NCI-H2029 treated with DMSO at 0.1 percent for 48 hours (cell line): ENCODE measurements at regions not wholly inside any gene's neighbourhood (a gene's known extent, or its start where the extent isn't known, plus 50 kb on each side); places are given as distances from the start of the nearest gene placed in this dataset.

ENCODE experiments used
- DNase-seq: peaks from one replicate; lab custom pipeline; 2025; lab: John Stamatoyannopoulos, UW

GRCh38 chr1:25003000-25003399, 72.9 kb upstream of the RUNX3 start:
- no peak for DNase-seq

GRCh38 chr1:25001125-25001915, 71.2 kb upstream of the RUNX3 start:
- no peak for DNase-seq

- DNase-seq, result no peak
Observed at GRCh38 chr1:24999906-25000305, 69.8 kb upstream of the RUNX3 start.

- no peak for DNase-seq
Observed at GRCh38 chr1:24999426-24999825, 69.3 kb upstream of the RUNX3 start.

- no peak for DNase-seq
Observed at GRCh38 chr1:24998563-24999245, 68.6 kb upstream of the RUNX3 start.

DNA sequence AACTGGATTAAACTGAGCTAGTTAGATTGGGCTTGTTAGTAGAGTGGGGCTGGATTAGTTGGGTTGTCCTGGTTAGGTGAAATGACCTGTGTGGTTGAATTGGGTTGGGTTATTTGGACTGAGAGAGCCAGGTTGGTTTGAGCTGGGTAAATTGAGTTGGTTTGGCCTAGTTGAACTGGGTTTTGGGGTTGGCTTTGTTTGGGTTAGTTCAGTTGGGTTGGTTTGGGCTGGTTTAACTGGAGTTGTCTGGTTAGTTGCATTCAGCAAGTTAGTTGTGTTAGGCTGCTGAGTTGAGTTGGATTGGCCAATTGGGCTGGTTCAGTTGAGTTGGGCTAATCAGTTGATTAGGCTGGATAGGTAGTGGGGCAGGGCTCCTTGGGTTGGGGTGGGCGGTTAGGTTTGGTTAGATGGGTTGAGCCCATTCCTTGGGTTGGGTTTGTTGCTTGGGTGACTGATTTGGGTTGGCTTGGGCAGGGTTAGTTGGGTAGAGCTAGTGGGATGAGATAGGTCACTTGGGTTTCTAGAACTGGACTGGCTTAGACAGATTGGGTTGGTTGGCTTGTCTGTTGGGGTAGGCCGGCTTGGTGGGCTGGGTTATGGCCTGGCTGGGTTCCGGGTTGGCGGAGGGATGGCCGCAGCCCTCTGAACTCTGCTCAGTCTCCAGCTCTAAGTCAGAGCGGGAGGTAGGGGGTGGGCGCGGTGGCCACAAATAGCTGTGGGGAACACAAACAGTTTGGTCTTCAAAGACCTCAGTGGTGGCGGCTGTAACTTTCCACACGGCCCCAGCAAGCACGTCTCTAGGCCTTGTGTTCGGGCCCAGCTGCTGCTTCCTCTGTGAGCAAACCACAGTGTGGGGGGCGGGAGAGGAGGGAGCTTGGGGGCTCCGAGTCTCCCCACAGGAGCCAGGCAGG, 67.2 kb upstream of the RUNX3 start:
- no peak for DNase-seq

GRCh38 chr1:24996456-24996855, 66.4 kb upstream of the RUNX3 start:
- DNase-seq, result no peak

DNA sequence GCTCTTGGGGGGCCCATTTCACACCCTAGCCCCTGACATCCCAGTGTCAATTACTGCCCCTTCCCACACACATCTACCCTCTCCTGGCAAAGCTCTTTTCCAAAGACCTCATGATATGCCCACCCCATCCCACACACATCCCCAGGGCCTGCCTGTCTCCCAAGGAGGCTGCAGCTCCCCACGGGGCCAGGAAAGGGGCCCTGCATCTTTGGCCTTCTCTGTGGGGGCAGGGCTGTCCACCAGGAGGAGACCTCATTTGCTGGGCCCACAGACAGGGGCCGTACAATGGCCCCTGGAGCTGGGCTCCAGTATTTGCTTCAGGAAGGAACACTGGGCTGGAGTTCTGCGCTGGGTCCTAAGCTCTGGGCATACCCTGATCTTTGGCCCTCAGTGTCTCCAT, 65.6 kb upstream of the RUNX3 start:
- DNase-seq, result no peak

GRCh38 chr1:24995140-24995539, 65.1 kb upstream of the RUNX3 start:
- no peak for DNase-seq

- no peak for DNase-seq
Observed at GRCh38 chr1:24993871-24994580, 64.0 kb upstream of the RUNX3 start.

DNA sequence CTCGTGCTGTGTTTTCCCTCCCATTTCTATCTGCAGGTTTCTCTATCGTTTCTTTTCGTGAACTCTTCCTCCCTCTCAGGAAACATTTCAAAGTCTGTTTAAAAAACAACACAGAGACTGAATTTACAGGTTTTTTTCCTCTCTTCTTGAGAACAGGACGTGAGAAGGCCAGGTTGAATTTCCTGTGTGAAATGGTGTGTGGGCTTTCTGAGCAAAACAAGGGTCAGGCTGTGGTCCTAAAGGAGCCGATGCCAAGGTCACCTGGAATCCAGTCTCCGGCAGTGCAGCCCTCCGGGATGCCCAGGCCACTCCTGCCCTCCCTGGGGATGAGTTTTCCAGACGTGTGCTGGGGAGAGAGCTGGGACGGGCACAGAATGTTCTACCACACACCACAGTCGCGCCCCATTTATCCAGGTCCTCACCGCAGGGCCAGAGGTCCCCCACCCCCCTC, 62.7 kb upstream of the RUNX3 start:
- no peak for DNase-seq

GRCh38 chr1:24992124-24992760, 62.2 kb upstream of the RUNX3 start:
- no peak for DNase-seq

DNA sequence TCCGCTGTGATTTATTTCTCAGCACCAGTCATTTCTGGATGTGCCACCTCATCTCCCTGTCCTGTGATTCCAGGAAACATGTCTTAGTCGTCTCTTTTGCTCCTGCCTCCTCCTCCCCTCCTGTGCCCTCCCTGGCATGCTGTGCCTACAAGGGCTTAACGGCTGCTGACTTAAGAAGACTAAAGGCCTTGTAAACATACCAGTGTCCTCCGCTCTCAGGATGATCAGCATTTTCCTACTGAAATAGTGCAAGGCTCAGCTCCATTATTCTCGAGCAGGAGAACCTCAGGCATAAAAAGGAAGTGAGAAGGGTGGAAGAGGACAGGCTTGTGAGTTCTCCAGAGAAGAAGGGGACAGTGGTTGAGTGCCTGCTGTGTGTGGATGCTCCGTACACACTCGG, 61.6 kb upstream of the RUNX3 start:
- DNase-seq, result no peak

GRCh38 chr1:24990779-24991641, 60.9 kb upstream of the RUNX3 start:
- DNase-seq, result no peak

DNA sequence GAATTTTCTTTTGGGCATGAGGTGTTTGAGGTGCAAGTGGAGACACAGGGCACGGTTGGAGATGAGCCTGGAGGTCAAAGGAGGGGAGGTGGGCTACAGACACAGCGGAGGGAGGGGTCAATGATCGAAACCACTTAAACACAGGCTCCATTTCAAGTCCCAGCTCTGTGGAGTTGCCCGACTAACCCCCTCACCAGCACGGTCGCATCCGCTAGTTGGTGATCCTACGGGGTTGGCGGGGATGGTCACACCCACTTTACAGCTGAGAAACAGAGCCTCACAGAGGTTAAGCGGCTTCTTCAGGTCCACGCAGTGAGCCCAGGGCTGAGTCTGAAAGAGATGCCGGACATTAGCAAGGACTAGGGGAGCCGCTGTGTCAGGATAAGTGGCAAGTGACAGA, 60.1 kb upstream of the RUNX3 start:
- DNase-seq, result no peak

GRCh38 chr1:24989082-24989481, 59.0 kb upstream of the RUNX3 start:
- no peak for DNase-seq

- no peak for DNase-seq
Observed at GRCh38 chr1:24988558-24988912, 58.5 kb upstream of the RUNX3 start.

GRCh38 chr1:24987875-24988557, 57.9 kb upstream of the RUNX3 start:
- no peak for DNase-seq

DNA sequence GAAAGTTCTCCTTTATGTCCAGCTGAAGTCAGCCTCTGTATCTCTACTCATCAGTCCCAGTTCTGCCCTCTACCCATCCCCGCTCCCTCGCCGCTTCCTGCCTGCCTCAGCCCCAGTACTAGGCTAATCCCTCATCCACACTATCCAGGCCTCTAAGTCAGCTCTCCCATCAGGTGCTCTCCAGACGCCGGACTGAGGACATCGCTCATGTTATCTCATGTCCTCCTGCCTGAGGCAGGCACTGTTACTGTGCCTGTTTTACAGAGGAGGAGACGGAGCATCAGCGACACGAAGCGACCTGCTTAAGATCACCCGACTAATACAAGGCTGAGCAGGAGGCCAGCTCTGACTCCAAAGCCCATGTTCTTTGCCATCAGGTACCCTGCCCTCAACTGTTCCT, 57.3 kb upstream of the RUNX3 start:
- no peak for DNase-seq

DNA sequence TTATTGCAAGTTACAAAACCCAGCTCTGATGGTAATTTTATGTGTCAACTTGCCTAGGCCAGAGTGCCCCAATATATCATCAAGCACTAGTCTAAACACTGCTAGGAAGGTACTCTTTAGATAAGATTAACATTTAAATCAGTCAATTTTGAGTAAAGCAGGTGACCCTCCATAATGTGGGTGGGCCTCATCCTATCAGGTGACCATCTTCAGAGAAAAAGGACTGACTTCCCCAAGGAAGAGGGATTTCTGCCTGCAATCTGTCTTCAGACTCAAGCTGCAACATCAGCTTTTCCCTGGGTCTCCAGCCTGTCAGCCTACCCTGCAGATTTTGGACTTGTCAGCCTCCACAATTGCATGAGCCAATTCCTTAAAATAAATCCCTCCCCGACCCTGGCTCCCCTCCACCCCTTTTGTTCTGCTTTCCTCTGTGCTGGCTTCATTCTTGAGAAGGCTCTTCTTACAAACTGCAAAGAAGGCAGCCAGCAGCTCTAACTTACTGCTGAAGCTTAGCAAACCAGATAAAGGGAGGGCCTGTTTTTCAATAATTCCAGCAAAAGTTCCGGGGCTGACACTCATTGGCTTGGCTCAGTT, 56.4 kb upstream of the RUNX3 start:
- DNase-seq, result no peak
